Neural progenitor cell (in vitro differentiated cells): ENCODE measurements at regions not wholly inside any gene's neighbourhood (a gene's known extent, or its start where the extent isn't known, plus 50 kb on each side); places are given as distances from the start of the nearest gene placed in this dataset.

ENCODE experiments used
- CTCF ChIP-seq: fragments of 200-600 bp; sonication (generic); IDR thresholded peaks from 2 replicates; pipeline ENCODE4 v1.5.1; 2017; ENCODE audit warnings: antibody characterized with exemption, mild to moderate bottlenecking
- EZH2 ChIP-seq: fragments of 200-600 bp; sonication (generic); IDR thresholded peaks from 2 replicates; pipeline ENCODE4 v1.6.1; 2017; ENCODE audit warnings: antibody characterized with exemption, mild to moderate bottlenecking, moderate library complexity

GRCh38 chr4:143763587-143763986 lies 63.1 kb upstream of the FREM3 start:
- TF ChIP-seq CTCF (no peak), EZH2 (no peak)
